GM19193 (cell line): ENCODE measurements at regions not wholly inside any gene's neighbourhood (a gene's known extent, or its start where the extent isn't known, plus 50 kb on each side); places are given as distances from the start of the nearest gene placed in this dataset.

ENCODE experiments used
- POLR2A ChIP-seq: IDR thresholded peaks from 4 replicates; pipeline ENCODE4 v1.6.1; 2011; ENCODE audit not compliant: insufficient read depth, insufficient read length; ENCODE audit errors: extremely low read depth

DNA sequence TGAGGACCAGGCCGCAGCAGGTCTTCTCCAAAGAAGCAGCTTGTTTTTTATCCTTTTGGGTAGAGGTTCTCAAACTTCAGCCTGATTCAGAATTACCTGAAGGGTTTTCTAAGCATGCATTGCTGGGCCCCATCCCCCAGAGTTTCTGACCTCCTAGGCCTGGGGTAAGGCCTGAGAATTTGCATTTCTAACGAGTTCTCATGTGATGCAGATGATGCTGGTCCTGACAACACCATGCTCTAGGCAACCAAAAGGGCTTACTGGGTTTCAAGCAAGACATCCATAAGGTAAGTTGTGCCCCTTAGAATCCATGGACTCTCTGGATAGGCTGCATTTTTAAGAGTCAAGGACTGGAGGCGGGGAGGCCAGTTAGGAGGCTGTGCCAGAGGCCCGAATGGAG is 295.1 kb downstream of the HHIPL2 start:
- TF ChIP-seq POLR2A = no peak

- TF ChIP-seq POLR2A = no peak
Measured at GRCh38 chr1:222251847-222252246, 296.1 kb downstream of the HHIPL2 start.

GRCh38 chr1:222250376-222250775 is 297.5 kb downstream of the HHIPL2 start:
- TF ChIP-seq POLR2A = no peak

- TF ChIP-seq POLR2A = no peak
Measured at GRCh38 chr1:222247811-222248310, 300.0 kb downstream of the HHIPL2 start.

DNA sequence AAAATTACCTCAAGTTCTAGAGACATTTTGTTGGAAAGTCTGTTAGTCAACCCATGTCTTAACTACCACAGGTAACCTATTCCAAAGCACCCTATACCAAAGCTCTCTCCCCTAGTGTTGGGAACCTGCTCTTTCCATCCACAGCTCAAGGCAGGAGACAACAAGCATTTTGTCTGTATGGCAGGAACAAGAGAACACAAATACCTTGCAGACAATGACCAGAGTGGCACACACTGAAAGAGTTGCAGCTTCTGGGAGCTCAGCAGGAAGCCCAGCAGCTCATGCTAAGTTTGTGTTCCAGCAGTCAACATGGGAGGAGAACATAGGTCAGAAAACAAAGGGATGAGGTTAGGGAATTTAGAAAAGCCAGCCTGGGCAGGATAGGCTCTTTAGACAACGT is 300.8 kb downstream of the HHIPL2 start:
- no peak for TF ChIP-seq POLR2A

DNA sequence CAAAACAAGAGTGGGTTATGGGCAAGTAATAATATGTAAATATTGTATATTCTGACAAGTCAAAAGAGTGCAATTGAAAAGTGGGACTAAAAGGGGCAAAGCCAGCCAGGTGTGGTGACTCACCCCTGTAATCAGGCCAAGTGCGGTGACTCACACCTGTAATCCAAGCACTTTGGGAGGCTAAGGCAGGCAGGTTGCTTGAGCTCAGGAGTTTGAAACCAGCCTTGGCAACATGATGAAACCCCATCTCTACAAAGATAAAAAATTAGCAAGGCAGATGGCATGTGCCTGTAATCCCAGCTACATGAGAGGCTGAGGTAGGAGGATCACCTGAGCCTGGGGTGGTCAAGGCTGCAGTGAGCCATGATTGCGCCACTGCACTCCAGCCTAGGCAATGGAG is 304.0 kb downstream of the HHIPL2 start:
- TF ChIP-seq POLR2A = no peak

DNA sequence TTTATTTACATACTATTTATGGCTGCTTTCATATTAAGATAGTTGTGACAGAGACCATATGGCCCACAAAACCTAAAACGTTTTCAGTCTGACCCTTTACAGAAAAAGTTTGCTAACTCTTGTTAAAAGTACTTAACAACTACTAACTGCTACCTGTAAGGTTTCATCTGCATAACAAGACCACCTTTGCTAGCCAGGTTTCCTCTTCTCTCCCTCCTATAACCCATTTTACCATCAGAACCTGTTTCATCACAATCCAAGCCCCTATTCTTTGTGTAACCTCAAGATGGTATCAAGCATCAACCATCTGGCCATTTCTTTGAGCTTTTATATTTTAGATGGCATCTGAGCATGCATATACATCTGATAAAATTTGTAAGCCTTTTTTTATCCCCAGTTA is 305.4 kb downstream of the HHIPL2 start:
- no peak for TF ChIP-seq POLR2A

- TF ChIP-seq POLR2A = no peak
Measured at GRCh38 chr1:222241410-222241809, 306.5 kb downstream of the HHIPL2 start.

DNA sequence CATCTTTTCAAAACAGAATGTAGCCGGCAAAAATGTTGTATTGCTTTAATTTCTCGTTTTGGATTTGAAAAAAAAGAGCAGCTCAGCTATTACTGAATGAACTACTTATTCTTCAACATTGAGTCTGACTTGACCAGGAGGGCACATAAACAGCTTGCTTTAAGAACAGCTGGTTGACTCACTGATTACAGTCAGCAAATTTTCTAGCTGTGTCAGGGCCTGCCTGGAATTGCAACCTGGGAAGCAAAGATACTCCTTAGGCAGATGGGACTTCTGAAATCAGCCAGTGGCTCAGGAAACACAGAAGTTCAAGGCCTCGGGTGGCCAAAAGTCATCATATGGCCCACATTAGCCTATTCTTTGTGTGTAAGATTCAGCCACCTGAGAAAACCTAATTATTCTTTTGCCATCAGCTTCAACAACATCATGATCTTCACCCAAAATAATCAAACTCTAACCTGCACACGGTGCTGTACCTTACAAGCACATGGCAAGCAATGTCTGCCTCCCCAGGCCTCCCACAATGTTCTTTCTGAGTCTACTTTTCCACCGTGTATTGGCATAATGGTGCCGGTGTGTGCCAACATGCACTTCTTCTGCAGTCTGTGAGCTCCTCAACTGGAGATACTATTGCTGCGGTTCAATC is 307.2 kb downstream of the HHIPL2 start:
- TF ChIP-seq POLR2A = no peak

- no peak for TF ChIP-seq POLR2A
Measured at GRCh38 chr1:222239130-222239529, 308.8 kb downstream of the HHIPL2 start.

DNA sequence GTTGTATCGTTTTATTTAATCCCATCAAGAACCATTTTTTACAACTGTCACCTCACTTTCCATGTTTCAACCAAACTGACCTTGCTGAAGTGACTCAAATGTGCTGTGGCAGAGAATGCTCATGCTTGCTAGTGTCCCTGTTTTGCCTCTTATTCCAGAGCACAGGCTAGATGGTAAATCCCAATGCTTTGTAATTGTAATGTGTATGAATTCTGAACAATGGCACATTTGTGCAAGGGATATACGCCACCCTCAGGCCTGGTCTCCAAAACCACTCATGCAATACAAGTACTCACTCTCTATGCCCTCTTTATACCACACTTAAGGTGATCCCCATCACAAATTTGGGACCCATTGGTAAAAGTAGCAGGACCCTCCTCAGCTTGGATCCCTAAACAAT is 313.6 kb downstream of the HHIPL2 start:
- TF ChIP-seq POLR2A = no peak

- no peak for TF ChIP-seq POLR2A
Measured at GRCh38 chr1:222233444-222234158, 314.3 kb downstream of the HHIPL2 start.

- no peak for TF ChIP-seq POLR2A
Measured at GRCh38 chr1:222232842-222233241, 315.1 kb downstream of the HHIPL2 start.

DNA sequence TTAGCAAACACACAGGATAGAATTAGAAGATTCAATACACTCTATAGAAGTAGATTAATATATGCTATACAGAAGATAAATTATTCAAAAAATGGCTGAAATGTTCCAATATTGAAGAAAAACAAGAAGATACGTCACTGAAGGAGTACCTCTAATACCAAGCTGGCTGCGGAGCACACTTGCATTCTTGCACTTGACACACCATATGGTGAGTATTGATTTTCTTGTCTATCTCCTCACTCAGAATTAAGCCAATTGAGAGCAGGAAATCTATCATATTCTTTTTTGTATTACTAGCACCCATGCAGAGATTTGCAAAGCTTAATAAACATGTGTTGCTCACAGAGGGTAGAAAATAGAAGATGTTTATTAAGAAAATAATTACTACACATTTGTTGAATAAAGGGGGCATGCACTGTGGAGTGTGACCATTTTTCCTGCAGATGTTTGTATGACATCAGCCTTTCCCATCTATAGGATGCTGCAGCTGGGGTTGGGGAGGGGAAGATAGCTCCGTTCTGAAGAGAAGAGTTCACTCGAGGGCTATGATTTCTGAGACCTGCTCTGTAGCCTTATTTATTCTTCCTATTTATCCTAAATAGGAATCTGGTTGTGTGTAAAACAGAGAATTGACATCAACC is 318.1 kb downstream of the HHIPL2 start:
- no peak for TF ChIP-seq POLR2A

GRCh38 chr1:222225316-222225691 is 322.6 kb downstream of the HHIPL2 start:
- TF ChIP-seq POLR2A = no peak

DNA sequence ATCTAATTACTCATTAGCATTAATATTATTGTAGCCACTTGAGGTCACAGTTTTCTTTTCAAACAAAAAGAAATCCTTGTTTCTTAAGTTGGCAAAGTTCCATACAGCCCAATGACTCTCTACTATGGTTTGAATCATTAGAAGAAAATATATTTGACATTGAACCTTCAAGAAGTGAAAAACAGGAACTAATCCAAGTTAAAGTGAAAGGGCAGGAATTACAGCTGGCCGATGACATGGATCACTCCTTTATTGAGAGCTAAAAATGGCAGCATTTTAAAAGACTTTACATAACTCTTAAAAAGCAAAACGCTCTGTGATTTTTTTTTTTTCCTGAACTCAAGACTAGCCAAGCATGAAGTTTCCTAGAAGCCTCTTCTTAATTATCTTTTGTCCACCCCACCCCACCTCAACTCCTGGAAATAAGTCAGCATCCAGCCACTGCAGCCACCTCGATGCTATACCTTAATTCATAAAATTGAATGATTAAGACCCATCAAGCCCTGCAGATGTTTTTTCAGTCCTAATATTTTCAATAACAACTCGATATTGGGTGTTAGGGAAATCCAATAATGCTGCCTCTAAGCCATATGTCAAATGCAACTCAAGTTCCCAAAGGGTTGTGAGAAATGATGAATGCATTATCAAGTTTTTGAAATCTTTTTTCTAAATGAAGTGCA is 323.1 kb downstream of the HHIPL2 start:
- TF ChIP-seq POLR2A = no peak

DNA sequence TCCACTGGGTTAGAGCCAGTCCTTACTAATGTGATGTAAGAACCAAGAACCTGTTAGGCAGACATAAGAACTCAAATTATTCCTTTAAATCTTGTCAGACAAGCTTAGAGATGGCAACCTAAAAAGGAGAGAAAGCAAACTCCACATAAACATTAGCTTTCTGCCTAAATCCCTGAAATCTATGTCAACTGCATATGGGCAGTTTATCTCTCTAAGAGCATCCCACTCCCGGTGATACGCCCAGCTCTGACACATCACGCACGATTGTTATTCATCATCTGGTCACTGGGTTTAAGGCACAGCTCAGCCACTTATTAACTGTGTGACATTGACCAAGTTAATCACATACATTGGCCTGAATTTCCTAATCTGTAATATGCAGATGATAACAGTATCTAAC is 323.7 kb downstream of the HHIPL2 start:
- TF ChIP-seq POLR2A = no peak
